Naive thymus-derived CD4-positive, alpha-beta T cell (primary cell): ENCODE measurements at regions not wholly inside any gene's neighbourhood (a gene's known extent, or its start where the extent isn't known, plus 50 kb on each side); places are given as distances from the start of the nearest gene placed in this dataset.

ENCODE experiments used
- ATAC-seq: fragments of 150-1000 bp; cut with Tn5 transposase; 2 replicates; pipeline ENCODE4 v1.10.0; 2021; ENCODE audit warnings: mild to moderate bottlenecking, moderate library complexity
- CTCF ChIA-PET: fragments of 350-600 bp; sonication (Branson Sonifier 250); formaldehyde crosslinking; loops from one replicate; lab custom pipeline; 2021; ENCODE audit warnings: antibody characterized with exemption; lab: Charles Lee
- POLR2A ChIA-PET: fragments of 350-600 bp; sonication (Branson Sonifier 250); formaldehyde crosslinking; loops from one replicate; lab custom pipeline; 2021; ENCODE audit warnings: antibody characterized with exemption, inconsistent platforms; lab: Charles Lee
- DNase-seq, 9 donors: peaks; one replicate each; pipeline versions ENCODE4 v3.0.0 to v3.0.0-alpha.2; 2020 to 2022; ENCODE audit warnings: mixed read lengths in 1 of 9
- H3K27ac ChIP-seq: one replicate; pipeline ENCODE4 v1.7.0; 2013; ENCODE audit warnings: mild to moderate bottlenecking, low read depth, low read length, moderate library complexity
- H3K27me3 ChIP-seq, 2 donors: one replicate each; pipeline ENCODE4 v1.7.0; 2013; ENCODE audit warnings: low read length in 2 of 2, mild to moderate bottlenecking in 2 of 2, moderate library complexity in 2 of 2; ENCODE audit not compliant: control insufficient read depth in 2 of 2, insufficient read depth in 2 of 2
- H3K36me3 ChIP-seq, 3 experiments: 1 replicate in 2 of 3; 2 replicates in 1 of 3; pipeline ENCODE4 v1.7.0; 2013; ENCODE audit warnings: low read length in 3 of 3, mild to moderate bottlenecking in 3 of 3, moderate library complexity in 1 of 3; ENCODE audit not compliant: insufficient read depth in 3 of 3, control insufficient read depth in 2 of 3
- H3K4me1 ChIP-seq, 2 donors: one replicate each; pipeline ENCODE4 v1.7.0; 2013; ENCODE audit warnings: low read length in 2 of 2, mild to moderate bottlenecking in 2 of 2, moderate library complexity in 1 of 2; ENCODE audit not compliant: control insufficient read depth in 2 of 2, insufficient read depth in 2 of 2
- H3K4me3 ChIP-seq: 2 replicates; pipeline ENCODE4 v1.7.0; 2013; ENCODE audit warnings: mild to moderate bottlenecking, low read length
- H3K9me3 ChIP-seq, 3 experiments: 1 replicate in 2 of 3; 2 replicates in 1 of 3; pipeline ENCODE4 v1.7.0; 2013; ENCODE audit warnings: low read length in 3 of 3; ENCODE audit not compliant: control insufficient read depth in 2 of 3
- H3K27ac Mint-ChIP-seq, 9 donors: one replicate each; pipeline ENCODE4 v1.8.0; 2020 to 2022; ENCODE audit warnings: mixed read lengths in 9 of 9, mild to moderate bottlenecking in 8 of 9, moderate library complexity in 5 of 9, inconsistent platforms in 2 of 9
- H3K27me3 Mint-ChIP-seq, 5 donors: one replicate each; pipeline ENCODE4 v1.8.0; 2021 to 2022; ENCODE audit warnings: mixed read lengths in 5 of 5, mild to moderate bottlenecking in 1 of 5
- H3K36me3 Mint-ChIP-seq, 5 donors: one replicate each; pipeline ENCODE4 v1.8.0; 2020 to 2022; ENCODE audit warnings: mixed read lengths in 5 of 5, mild to moderate bottlenecking in 3 of 5, inconsistent platforms in 1 of 5
- H3K4me1 Mint-ChIP-seq, 7 donors: one replicate each; pipeline ENCODE4 v1.8.0; 2020 to 2022; ENCODE audit warnings: mixed read lengths in 7 of 7, mild to moderate bottlenecking in 3 of 7, inconsistent platforms in 1 of 7
- H3K4me3 Mint-ChIP-seq, 10 donors: one replicate each; pipeline ENCODE4 v1.8.0; 2020 to 2022; ENCODE audit warnings: mild to moderate bottlenecking in 10 of 10, mixed read lengths in 10 of 10, moderate library complexity in 6 of 10, inconsistent platforms in 2 of 10
- H3K9me3 Mint-ChIP-seq, 11 donors: one replicate each; pipeline ENCODE4 v1.8.0; 2020 to 2022; ENCODE audit warnings: mixed read lengths in 11 of 11, mild to moderate bottlenecking in 4 of 11, inconsistent platforms in 1 of 11, moderate library complexity in 1 of 11
- intact Hi-C, 2 donors: fragments of 100-400 bp; cut with micrococcal nuclease; formaldehyde crosslinking; loops; one replicate each; pipeline ENCODE4 v1.15.1; 2023

- ATAC-seq, result no peak
- Histone ChIP-seq H3K9me3 (no peaks in the 10 kb centered on the region), H3K27me3 (no peaks in the 10 kb centered on the region), H3K36me3 (no peaks in the 10 kb centered on the region), H3K27ac (no peak overlapping the region), H3K4me1 (peaks cover 0 to 5% of the 10 kb centered on the region in 2 donors), H3K4me3 (no peak overlapping the region)
- Mint-ChIP-seq H3K27me3 (peaks cover 6 to 23% (median 17%) of the 10 kb centered on the region in 5 donors), H3K36me3 (peaks cover 0 to 5% (median 3%) of the 10 kb centered on the region in 5 donors), H3K4me3 (no peak overlapping the region), H3K27ac (peak overlapping the region in 1 of 9 donors; percentile 55), H3K4me1 (peaks cover 2 to 34% (median 20%) of the 10 kb centered on the region in 7 donors), H3K9me3 (peaks cover 0 to 13% (median 3%) of the 10 kb centered on the region in 11 donors)
- CTCF ChIA-PET, result no interaction called here
- POLR2A ChIA-PET, result no interaction called here
- DNase-seq, result no peak
- intact Hi-C loops, result no loop called here
Measured at GRCh38 chr1:11355559-11356475, 82.8 kb downstream of the UBIAD1 start.

- intact Hi-C loops, result no loop called here
- peaks cover 0 to 5% of the 10 kb centered on the region in 2 donors for H3K4me1 ChIP-seq
- H3K27me3 ChIP-seq, result no peaks in the 10 kb centered on the region
- Mint-ChIP-seq H3K9me3 (peaks cover 0 to 6% (median 0%) of the 10 kb centered on the region in 11 donors), H3K4me1 (peaks cover 2 to 34% (median 20%) of the 10 kb centered on the region in 7 donors), H3K36me3 (no peaks in the 10 kb centered on the region), H3K27me3 (peaks cover 6 to 19% (median 17%) of the 10 kb centered on the region in 5 donors), H3K27ac (peak overlapping the region in 1 of 9 donors; percentile 11), H3K4me3 (no peak overlapping the region)
- CTCF ChIA-PET, result no interaction called here
- DNase-seq (no peak), ATAC-seq (no peak)
- no peak overlapping the region for H3K27ac ChIP-seq
- no peaks in the 10 kb centered on the region for H3K36me3 ChIP-seq
- no peaks in the 10 kb centered on the region for H3K9me3 ChIP-seq
- POLR2A ChIA-PET, result no interaction called here
- H3K4me3 ChIP-seq, result no peak overlapping the region
Measured at GRCh38 chr1:11357276-11357675, 84.3 kb downstream of the UBIAD1 start.

- no peaks in the 10 kb centered on the region for H3K27me3 ChIP-seq
- peaks cover 1 to 22% (median 13%) of the 10 kb centered on the region in 7 donors for H3K4me1 Mint-ChIP-seq
- H3K27me3 Mint-ChIP-seq, result peaks cover 6 to 19% (median 17%) of the 10 kb centered on the region in 5 donors
- no peak overlapping the region for H3K4me3 ChIP-seq
- H3K36me3 Mint-ChIP-seq, result no peaks in the 10 kb centered on the region
- DNase-seq (no peak), ATAC-seq (no peak)
- H3K9me3 ChIP-seq, result no peaks in the 10 kb centered on the region
- peak overlapping the region in 1 of 9 donors; percentile 59 for H3K27ac Mint-ChIP-seq
- intact Hi-C loops, result no loop called here
- no peaks in the 10 kb centered on the region for H3K36me3 ChIP-seq
- peaks cover 0 to 6% (median 0%) of the 10 kb centered on the region in 11 donors for H3K9me3 Mint-ChIP-seq
- no peaks in the 10 kb centered on the region for H3K4me1 ChIP-seq
- CTCF ChIA-PET, result no interaction called here
- no peak overlapping the region for H3K4me3 Mint-ChIP-seq
- POLR2A ChIA-PET, result no interaction called here
- no peak overlapping the region for H3K27ac ChIP-seq
Measured at GRCh38 chr1:11358984-11359383, 86.0 kb downstream of the UBIAD1 start.

GRCh38 chr1:11362547-11363021 lies 89.6 kb downstream of the UBIAD1 start:
- no peaks in the 10 kb centered on the region for H3K9me3 Mint-ChIP-seq
- no peak overlapping the region for H3K27ac Mint-ChIP-seq
- no peaks in the 10 kb centered on the region for H3K36me3 Mint-ChIP-seq
- ChIA-PET POLR2A (no interaction called here), CTCF (no interaction called here)
- no peaks in the 10 kb centered on the region for H3K9me3 ChIP-seq
- H3K4me1 ChIP-seq, result no peaks in the 10 kb centered on the region
- peaks cover 0 to 7% (median 4%) of the 10 kb centered on the region in 5 donors for H3K27me3 Mint-ChIP-seq
- H3K27me3 ChIP-seq, result no peaks in the 10 kb centered on the region
- peaks cover 0 to 9% (median 4%) of the 10 kb centered on the region in 7 donors for H3K4me1 Mint-ChIP-seq
- ATAC-seq, result no peak
- intact Hi-C loops, result no loop called here
- no peak for DNase-seq
- H3K4me3 ChIP-seq, result no peak overlapping the region
- H3K27ac ChIP-seq, result no peak overlapping the region
- H3K36me3 ChIP-seq, result no peaks in the 10 kb centered on the region
- no peak overlapping the region for H3K4me3 Mint-ChIP-seq

- DNase-seq (peak in 1 of 9 donors; percentile 23), ATAC-seq (no peak)
- Histone ChIP-seq H3K4me1 (no peaks in the 10 kb centered on the region), H3K36me3 (no peaks in the 10 kb centered on the region), H3K27me3 (no peaks in the 10 kb centered on the region), H3K27ac (no peak overlapping the region), H3K4me3 (no peak overlapping the region), H3K9me3 (no peaks in the 10 kb centered on the region)
- H3K36me3 Mint-ChIP-seq, result no peaks in the 10 kb centered on the region
- POLR2A ChIA-PET, result no interaction called here
- H3K4me3 Mint-ChIP-seq, result no peak overlapping the region
- intact Hi-C loops, result loop anchor here in 1 of 2 donors (1.0 kb wide), 1 partner anchor 123 kb away; no protein-coding TSS in a partner anchor
- peaks cover 0 to 1% (median 0%) of the 10 kb centered on the region in 11 donors for H3K9me3 Mint-ChIP-seq
- peaks cover 0 to 9% (median 4%) of the 10 kb centered on the region in 7 donors for H3K4me1 Mint-ChIP-seq
- H3K27me3 Mint-ChIP-seq, result peaks cover 0 to 4% (median 0%) of the 10 kb centered on the region in 5 donors
- H3K27ac Mint-ChIP-seq, result no peak overlapping the region
- CTCF ChIA-PET, result interaction anchor here (0.7 to 1.0 kb wide), 3 partner anchors 11 to 123 kb away, joined by 3 read pairs; no protein-coding TSS in a partner anchor
Measured at GRCh38 chr1:11364170-11364569, 91.2 kb downstream of the UBIAD1 start.

GRCh38 chr1:11365744-11366387 lies 92.9 kb downstream of the UBIAD1 start:
- CTCF ChIA-PET, result no interaction called here
- no peaks in the 10 kb centered on the region for H3K36me3 ChIP-seq
- no peaks in the 10 kb centered on the region for H3K36me3 Mint-ChIP-seq
- H3K27me3 Mint-ChIP-seq, result peaks cover 0 to 5% (median 0%) of the 10 kb centered on the region in 5 donors
- peaks cover 0 to 5% (median 0%) of the 10 kb centered on the region in 7 donors for H3K4me1 Mint-ChIP-seq
- H3K9me3 Mint-ChIP-seq, result peaks cover 0 to 1% (median 0%) of the 10 kb centered on the region in 11 donors
- POLR2A ChIA-PET, result no interaction called here
- H3K9me3 ChIP-seq, result no peaks in the 10 kb centered on the region
- intact Hi-C loops, result no loop called here
- DNase-seq (no peak), ATAC-seq (no peak)
- no peak overlapping the region for H3K27ac ChIP-seq
- no peak overlapping the region for H3K27ac Mint-ChIP-seq
- no peaks in the 10 kb centered on the region for H3K27me3 ChIP-seq
- H3K4me3 Mint-ChIP-seq, result no peak overlapping the region
- H3K4me3 ChIP-seq, result no peak overlapping the region
- no peaks in the 10 kb centered on the region for H3K4me1 ChIP-seq
